Sigmoid colon (tissue), 4 donors: ENCODE measurements at regions not wholly inside any gene's neighbourhood (a gene's known extent, or its start where the extent isn't known, plus 50 kb on each side); places are given as distances from the start of the nearest gene placed in this dataset.

Source experiments
- CTCF ChIP-seq, 4 experiments: fragments of 450-650 bp in 3 of 4; fragments of 200-600 bp in 1 of 4; IDR thresholded peaks; one replicate each; pipeline ENCODE4 v1.5.1; 2016 to 2019; ENCODE audit warnings: antibody characterized with exemption in 4 of 4, mild to moderate bottlenecking in 3 of 4, moderate library complexity in 2 of 4
- EP300 ChIP-seq, 4 donors: sonication (generic); formaldehyde crosslinking; IDR thresholded peaks; one replicate each; pipeline ENCODE4 v1.6.1; 2017; ENCODE audit warnings: antibody characterized with exemption in 4 of 4
- POLR2A ChIP-seq, 2 donors: fragments of 450-650 bp; IDR thresholded peaks; one replicate each; pipeline ENCODE4 v1.6.1; 2016; ENCODE audit warnings: antibody characterized with exemption in 2 of 2, mild to moderate bottlenecking in 2 of 2, moderate library complexity in 2 of 2

GRCh38 chr10:29150010-29150409 lies 138.9 kb upstream of the LYZL1 start:
- TF ChIP-seq CTCF (IDR thresholded peaks at IDR 0.05) (no peak), POLR2A (IDR thresholded peaks at IDR 0.05) (no peak), EP300 (IDR thresholded peaks at IDR 0.05) (no peak)
